Glutamatergic neuron (in vitro differentiated cells): ENCODE measurements at regions not wholly inside any gene's neighbourhood (a gene's known extent, or its start where the extent isn't known, plus 50 kb on each side); places are given as distances from the start of the nearest gene placed in this dataset.

Experiments used
- DNase-seq: peaks from one replicate; pipeline ENCODE4 v3.0.0; 2022
- H3K27ac Mint-ChIP-seq: one replicate; pipeline ENCODE4 v1.8.0; 2020; ENCODE audit warnings: mild to moderate bottlenecking, mixed read lengths, inconsistent platforms; ENCODE audit not compliant: unreplicated experiment
- H3K27me3 Mint-ChIP-seq: one replicate; pipeline ENCODE4 v1.8.0; 2020; ENCODE audit warnings: mild to moderate bottlenecking, moderate library complexity, mixed read lengths, inconsistent platforms; ENCODE audit not compliant: unreplicated experiment
- H3K36me3 Mint-ChIP-seq: one replicate; pipeline ENCODE4 v1.8.0; 2020; ENCODE audit warnings: mild to moderate bottlenecking, mixed read lengths, inconsistent platforms; ENCODE audit not compliant: unreplicated experiment
- H3K4me1 Mint-ChIP-seq: one replicate; pipeline ENCODE4 v1.8.0; 2020; ENCODE audit warnings: mild to moderate bottlenecking, low read depth, mixed read lengths, inconsistent platforms; ENCODE audit not compliant: unreplicated experiment
- H3K4me3 Mint-ChIP-seq: one replicate; pipeline ENCODE4 v1.8.0; 2020; ENCODE audit warnings: mild to moderate bottlenecking, mixed read lengths, inconsistent platforms; ENCODE audit not compliant: unreplicated experiment
- H3K9me3 Mint-ChIP-seq: one replicate; pipeline ENCODE4 v1.8.0; 2020; ENCODE audit warnings: mild to moderate bottlenecking, moderate library complexity, mixed read lengths, inconsistent platforms; ENCODE audit not compliant: unreplicated experiment
- CTCF ChIP-seq: fragments of 200-600 bp; sonication (generic); IDR thresholded peaks from one replicate; pipeline ENCODE4 v1.5.0; 2021; ENCODE audit not compliant: partially characterized antibody, unreplicated experiment

GRCh38 chr4:147020456-147020855 is 74.8 kb upstream of the TTC29 start:
- H3K4me1 Mint-ChIP-seq, result no peaks in the 10 kb centered on the region
- peaks cover 2% of the 10 kb centered on the region for H3K9me3 Mint-ChIP-seq
- H3K4me3 Mint-ChIP-seq, result no peak overlapping the region
- H3K27me3 Mint-ChIP-seq, result no peaks in the 10 kb centered on the region
- H3K36me3 Mint-ChIP-seq, result no peaks in the 10 kb centered on the region
- H3K27ac Mint-ChIP-seq, result no peak overlapping the region
- TF ChIP-seq CTCF, result no peak
- DNase-seq, result no peak

DNA sequence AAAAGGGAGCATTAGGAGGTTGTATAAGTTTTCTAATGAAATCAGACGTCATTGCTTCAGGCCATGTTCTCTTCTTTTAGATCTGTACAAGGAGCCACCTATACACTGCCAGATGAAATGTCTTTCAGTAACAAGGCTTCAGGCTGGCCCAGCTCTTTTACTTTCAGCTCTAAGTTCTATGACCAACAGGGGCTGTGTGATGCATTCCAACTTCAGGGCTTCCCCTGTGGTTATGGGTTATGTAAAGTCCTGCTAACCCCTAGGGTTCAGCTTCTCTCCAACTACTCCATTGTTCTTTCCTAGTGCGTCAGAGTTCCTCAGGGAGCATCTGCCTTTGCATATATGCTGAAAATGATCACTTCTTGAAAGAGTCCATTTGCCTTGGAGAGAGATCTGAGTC is 79.4 kb upstream of the TTC29 start:
- Mint-ChIP-seq H3K27ac (no peak overlapping the region), H3K27me3 (no peaks in the 10 kb centered on the region), H3K4me1 (peaks cover 4% of the 10 kb centered on the region), H3K9me3 (peaks cover 2% of the 10 kb centered on the region), H3K36me3 (no peaks in the 10 kb centered on the region), H3K4me3 (no peak overlapping the region)
- TF ChIP-seq CTCF, result no peak
- DNase-seq, result no peak

DNA sequence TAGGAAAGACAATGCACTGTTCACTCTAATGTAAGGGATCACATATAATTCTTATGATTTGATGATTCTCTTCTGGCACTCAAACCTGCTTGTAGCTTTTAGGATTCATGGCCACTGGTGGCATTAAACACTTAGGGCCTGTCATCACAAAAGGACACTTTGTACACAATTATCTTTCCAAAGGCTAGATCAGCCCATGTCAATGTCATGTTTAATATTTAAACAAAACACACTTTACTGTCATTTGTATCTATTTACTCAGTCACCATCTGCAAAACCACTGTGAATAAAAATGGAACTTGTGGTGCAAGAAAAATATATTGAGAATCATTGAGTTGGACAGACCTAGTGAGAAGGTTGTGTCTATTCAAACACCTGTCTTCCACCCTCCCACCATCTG is 83.6 kb upstream of the TTC29 start:
- Mint-ChIP-seq H3K27ac (no peak overlapping the region), H3K9me3 (no peaks in the 10 kb centered on the region), H3K27me3 (no peaks in the 10 kb centered on the region), H3K4me3 (no peak overlapping the region), H3K4me1 (peaks cover 4% of the 10 kb centered on the region), H3K36me3 (no peaks in the 10 kb centered on the region)
- DNase-seq, result no peak
- TF ChIP-seq CTCF, result no peak

- TF ChIP-seq CTCF, result no peak
- no peak for DNase-seq
- H3K4me3 Mint-ChIP-seq, result no peak overlapping the region
- no peaks in the 10 kb centered on the region for H3K9me3 Mint-ChIP-seq
- H3K27me3 Mint-ChIP-seq, result no peaks in the 10 kb centered on the region
- no peaks in the 10 kb centered on the region for H3K36me3 Mint-ChIP-seq
- peaks cover 4% of the 10 kb centered on the region for H3K4me1 Mint-ChIP-seq
- no peak overlapping the region for H3K27ac Mint-ChIP-seq
Measured at GRCh38 chr4:147034372-147034771, 88.7 kb upstream of the TTC29 start.

DNA sequence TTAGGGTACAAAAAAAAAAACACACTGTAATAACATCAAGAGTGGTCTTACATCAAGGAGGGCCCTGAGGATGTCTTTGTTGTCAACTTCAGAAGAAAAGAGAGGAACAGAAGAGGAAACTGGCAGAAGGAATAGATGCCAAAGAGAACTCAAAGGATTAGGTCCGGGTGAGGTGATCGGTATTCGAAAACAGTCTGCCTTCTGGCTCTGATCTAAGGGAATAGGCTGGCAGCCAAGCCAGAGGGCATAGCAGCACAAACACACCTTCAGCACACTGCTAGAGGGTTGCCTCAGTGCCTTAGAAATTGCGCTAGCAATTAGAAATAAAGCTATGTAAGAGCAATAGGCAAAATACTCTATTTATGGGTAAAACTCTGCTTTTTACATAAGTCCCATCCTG is 91.4 kb upstream of the TTC29 start:
- Mint-ChIP-seq H3K36me3 (no peaks in the 10 kb centered on the region), H3K27ac (no peak overlapping the region), H3K4me1 (peaks cover 14% of the 10 kb centered on the region), H3K9me3 (peaks cover 3% of the 10 kb centered on the region), H3K4me3 (no peak overlapping the region), H3K27me3 (peaks cover 2% of the 10 kb centered on the region)
- no peak for TF ChIP-seq CTCF
- no peak for DNase-seq
